ENCODE measurements at regions not wholly inside any gene's neighbourhood (a gene's known extent, or its start where the extent isn't known, plus 50 kb on each side); places are given as distances from the start of the nearest gene placed in this dataset.

- no peaks in the 10 kb centered on the region for H3K27me3 ChIP-seq (ENCODE audit: control insufficient read depth, low read length)
- no peak for TF ChIP-seq CTCF (IDR thresholded peaks at IDR 0.05; ENCODE audit: low read depth, low read length, poor library complexity, severe bottlenecking)
- TF ChIP-seq EZH2phosphoT487 (IDR thresholded peaks at IDR 0.05; ENCODE audit: borderline replicate concordance, low read length), result no peak
- H3K36me3 ChIP-seq (ENCODE audit: control insufficient read depth, low read length), result no peaks in the 10 kb centered on the region
- H3F3A ChIP-seq (ENCODE audit: control insufficient read depth, insufficient read depth), result no peaks in the 10 kb centered on the region
- no peak overlapping the region for H3K4me3 ChIP-seq (ENCODE audit: low read length)
- H3K4me2 ChIP-seq (ENCODE audit: low read length), result no peak overlapping the region
- H3K79me2 ChIP-seq (ENCODE audit: control insufficient read depth, low read length), result no peaks in the 10 kb centered on the region
- H4K20me1 ChIP-seq (ENCODE audit: control insufficient read depth, insufficient read depth, low read depth, low read length), result no peaks in the 10 kb centered on the region
- no peak overlapping the region for H3K27ac ChIP-seq (ENCODE audit: low read depth, low read length)
- no peaks in the 10 kb centered on the region for H3K4me1 ChIP-seq (ENCODE audit: control insufficient read depth, low read length)
- no peaks in the 10 kb centered on the region for H3K9me3 ChIP-seq (ENCODE audit: control insufficient read depth, insufficient read depth, low read length)
- no peaks in the 10 kb centered on the region for H3K9me2 ChIP-seq (replicated peaks; ENCODE audit: control insufficient read depth, low read length)
Measured at GRCh38 chr11:116696381-116696941, 76.3 kb downstream of the BUD13 start.

GRCh38 chr11:116695657-116696254 lies 77.0 kb downstream of the BUD13 start:
- Histone ChIP-seq H3K27ac (ENCODE audit: low read depth, low read length) (no peak overlapping the region), H3K79me2 (ENCODE audit: control insufficient read depth, low read length) (no peaks in the 10 kb centered on the region), H3K4me2 (ENCODE audit: low read length) (no peak overlapping the region), H3K9me3 (ENCODE audit: control insufficient read depth, insufficient read depth, low read length) (no peaks in the 10 kb centered on the region), H3F3A (ENCODE audit: control insufficient read depth, insufficient read depth) (no peaks in the 10 kb centered on the region), H3K4me1 (ENCODE audit: control insufficient read depth, low read length) (no peaks in the 10 kb centered on the region), H3K27me3 (ENCODE audit: control insufficient read depth, low read length) (no peaks in the 10 kb centered on the region), H3K4me3 (ENCODE audit: low read length) (no peak overlapping the region), H3K36me3 (ENCODE audit: control insufficient read depth, low read length) (no peaks in the 10 kb centered on the region), H4K20me1 (ENCODE audit: control insufficient read depth, insufficient read depth, low read depth, low read length) (no peaks in the 10 kb centered on the region), H3K9me2 (replicated peaks; ENCODE audit: control insufficient read depth, low read length) (no peaks in the 10 kb centered on the region)
- TF ChIP-seq EZH2phosphoT487 (IDR thresholded peaks at IDR 0.05; ENCODE audit: borderline replicate concordance, low read length) (no peak), CTCF (IDR thresholded peaks at IDR 0.05; ENCODE audit: low read depth, low read length, poor library complexity, severe bottlenecking) (no peak)

- H3K79me2 ChIP-seq (ENCODE audit: control insufficient read depth, low read length), result no peaks in the 10 kb centered on the region
- H3K4me2 ChIP-seq (ENCODE audit: low read length), result no peak overlapping the region
- H3K4me1 ChIP-seq (ENCODE audit: control insufficient read depth, low read length), result no peaks in the 10 kb centered on the region
Measured at GRCh38 chr11:116694815-116695590, 77.8 kb downstream of the BUD13 start.

More at GRCh38 chr11:116694815-116695590, 77.8 kb downstream of the BUD13 start:
- Histone ChIP-seq H3K9me3 (ENCODE audit: control insufficient read depth, insufficient read depth, low read length) (no peaks in the 10 kb centered on the region), H3K27ac (ENCODE audit: low read depth, low read length) (no peak overlapping the region), H3K27me3 (ENCODE audit: control insufficient read depth, low read length) (no peaks in the 10 kb centered on the region), H3K9me2 (replicated peaks; ENCODE audit: control insufficient read depth, low read length) (no peaks in the 10 kb centered on the region), H3F3A (ENCODE audit: control insufficient read depth, insufficient read depth) (no peaks in the 10 kb centered on the region), H4K20me1 (ENCODE audit: control insufficient read depth, insufficient read depth, low read depth, low read length) (no peaks in the 10 kb centered on the region), H3K36me3 (ENCODE audit: control insufficient read depth, low read length) (no peaks in the 10 kb centered on the region), H3K4me3 (ENCODE audit: low read length) (no peak overlapping the region)
- TF ChIP-seq EZH2phosphoT487 (IDR thresholded peaks at IDR 0.05; ENCODE audit: borderline replicate concordance, low read length) (no peak), CTCF (IDR thresholded peaks at IDR 0.05; ENCODE audit: low read depth, low read length, poor library complexity, severe bottlenecking) (no peak)

Measured in DOHH2 (cell line).